ENCODE measurements at regions not wholly inside any gene's neighbourhood (a gene's known extent, or its start where the extent isn't known, plus 50 kb on each side); places are given as distances from the start of the nearest gene placed in this dataset.
A peak's percentile ranks its signal among the peaks of the same experiment; 100 is the strongest.
"Not testable (repeated sequence)": the region's sequence is repeated elsewhere in the genome, so short reads cannot be mapped to it uniquely, and the experiment has no call there.

DNA sequence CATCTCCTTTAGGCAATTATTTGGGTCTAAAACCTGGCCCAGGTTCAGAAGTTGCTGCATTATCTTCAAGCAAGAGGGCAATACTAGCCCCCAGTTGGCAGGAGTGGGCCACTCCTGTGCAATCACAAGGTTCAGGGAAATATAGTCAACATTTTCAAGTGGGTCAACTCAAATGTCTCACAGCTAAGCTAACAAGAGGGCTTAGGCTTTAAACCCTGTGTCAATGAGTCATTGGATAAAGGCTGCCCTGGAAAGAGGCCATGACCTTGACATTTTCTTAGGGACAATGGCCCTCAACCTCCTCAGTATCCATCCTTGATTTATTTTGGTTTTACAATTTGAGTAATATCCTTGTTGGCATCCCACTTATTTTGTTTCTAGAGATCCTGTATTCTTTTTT is 73.5 kb upstream of the DCP1A start:
- Mint-ChIP-seq H3K4me1 (ENCODE audit: unreplicated experiment) (no peaks in the 10 kb centered on the region), H3K36me3 (ENCODE audit: low read depth, unreplicated experiment) (no peaks in the 10 kb centered on the region), H3K27ac (ENCODE audit: unreplicated experiment) (no peak overlapping the region), H3K9me3 (ENCODE audit: unreplicated experiment) (no peaks in the 10 kb centered on the region), H3K4me3 (ENCODE audit: unreplicated experiment) (no peak overlapping the region), H3K27me3 (ENCODE audit: unreplicated experiment) (peaks cover 3% of the 10 kb centered on the region)
- DNase-seq (ENCODE audit: low spot score), result no peak
- TF ChIP-seq, protein P1, sequence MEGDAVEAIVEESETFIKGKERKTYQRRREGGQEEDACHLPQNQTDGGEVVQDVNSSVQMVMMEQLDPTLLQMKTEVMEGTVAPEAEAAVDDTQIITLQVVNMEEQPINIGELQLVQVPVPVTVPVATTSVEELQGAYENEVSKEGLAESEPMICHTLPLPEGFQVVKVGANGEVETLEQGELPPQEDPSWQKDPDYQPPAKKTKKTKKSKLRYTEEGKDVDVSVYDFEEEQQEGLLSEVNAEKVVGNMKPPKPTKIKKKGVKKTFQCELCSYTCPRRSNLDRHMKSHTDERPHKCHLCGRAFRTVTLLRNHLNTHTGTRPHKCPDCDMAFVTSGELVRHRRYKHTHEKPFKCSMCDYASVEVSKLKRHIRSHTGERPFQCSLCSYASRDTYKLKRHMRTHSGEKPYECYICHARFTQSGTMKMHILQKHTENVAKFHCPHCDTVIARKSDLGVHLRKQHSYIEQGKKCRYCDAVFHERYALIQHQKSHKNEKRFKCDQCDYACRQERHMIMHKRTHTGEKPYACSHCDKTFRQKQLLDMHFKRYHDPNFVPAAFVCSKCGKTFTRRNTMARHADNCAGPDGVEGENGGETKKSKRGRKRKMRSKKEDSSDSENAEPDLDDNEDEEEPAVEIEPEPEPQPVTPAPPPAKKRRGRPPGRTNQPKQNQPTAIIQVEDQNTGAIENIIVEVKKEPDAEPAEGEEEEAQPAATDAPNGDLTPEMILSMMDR (IDR thresholded peaks at IDR 0.05; ENCODE audit: unreplicated experiment), result no peak

DNA sequence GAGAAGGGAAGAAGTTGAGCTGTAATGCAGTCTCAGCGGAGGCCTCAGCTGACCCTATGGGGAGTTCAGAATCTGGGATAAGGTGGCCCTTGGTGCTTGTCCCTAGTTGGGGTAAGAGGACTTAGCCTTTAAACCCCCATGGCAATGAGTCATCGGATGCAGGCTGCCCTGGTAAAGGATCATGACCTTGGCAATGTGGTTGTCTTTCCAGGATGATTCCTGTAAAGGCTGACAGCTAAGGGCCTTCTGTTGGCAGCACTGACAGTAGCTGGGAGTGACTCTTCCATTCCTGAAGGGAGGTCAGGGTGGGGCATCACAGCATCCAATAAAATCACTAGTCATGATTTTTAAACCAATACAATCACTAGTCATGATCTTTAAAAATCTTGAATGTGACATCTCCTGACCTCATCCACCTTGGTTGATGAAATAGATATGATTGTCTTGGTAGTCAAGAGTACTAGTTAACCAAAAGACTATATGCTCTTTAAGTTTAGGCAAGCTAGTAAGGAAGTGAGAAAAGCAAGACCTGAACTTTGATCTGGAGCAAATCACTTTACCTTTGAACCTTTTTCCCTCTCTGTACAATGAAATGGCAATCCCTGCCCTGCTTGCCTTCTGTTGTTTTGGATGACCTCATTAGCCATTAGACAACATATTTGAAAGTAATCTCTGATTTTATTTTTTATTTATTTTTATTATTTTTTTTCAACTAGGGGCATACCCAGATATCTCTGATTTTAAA is 71.3 kb upstream of the CACNA1D start:
- no peak overlapping the region for H3K27ac Mint-ChIP-seq (ENCODE audit: unreplicated experiment)
- no peak overlapping the region for H3K4me3 Mint-ChIP-seq (ENCODE audit: unreplicated experiment)
- peaks cover 4% of the 10 kb centered on the region for H3K27me3 Mint-ChIP-seq (ENCODE audit: unreplicated experiment)
- H3K4me1 Mint-ChIP-seq (ENCODE audit: unreplicated experiment), result no peaks in the 10 kb centered on the region
- no peaks in the 10 kb centered on the region for H3K9me3 Mint-ChIP-seq (ENCODE audit: unreplicated experiment)
- H3K36me3 Mint-ChIP-seq (ENCODE audit: low read depth, unreplicated experiment), result no peaks in the 10 kb centered on the region
- no peak for DNase-seq (ENCODE audit: low spot score)
- TF ChIP-seq, protein P1 (IDR thresholded peaks at IDR 0.05; ENCODE audit: unreplicated experiment), result no peak

DNA sequence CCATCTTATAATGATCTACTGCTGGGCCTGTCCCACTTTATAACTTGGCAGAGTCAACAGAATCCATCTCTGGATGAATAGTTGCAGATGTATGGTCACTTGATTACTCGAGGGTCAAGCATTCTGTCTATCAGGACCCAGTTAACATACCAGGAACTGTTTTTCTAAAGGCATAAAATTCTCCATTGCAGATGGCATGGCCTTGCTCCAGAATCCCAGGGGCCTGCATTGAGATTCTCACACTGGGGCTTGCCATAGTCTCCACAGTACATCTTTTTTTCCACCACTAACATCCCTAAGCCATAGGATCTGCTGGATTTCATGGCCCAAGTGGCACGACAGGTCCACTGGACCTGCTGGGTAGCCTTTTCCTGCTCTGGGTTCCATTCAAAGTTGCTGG is 68.5 kb upstream of the CACNA1D start:
- H3K27me3 Mint-ChIP-seq (ENCODE audit: unreplicated experiment), result peaks cover 4% of the 10 kb centered on the region

DNA sequence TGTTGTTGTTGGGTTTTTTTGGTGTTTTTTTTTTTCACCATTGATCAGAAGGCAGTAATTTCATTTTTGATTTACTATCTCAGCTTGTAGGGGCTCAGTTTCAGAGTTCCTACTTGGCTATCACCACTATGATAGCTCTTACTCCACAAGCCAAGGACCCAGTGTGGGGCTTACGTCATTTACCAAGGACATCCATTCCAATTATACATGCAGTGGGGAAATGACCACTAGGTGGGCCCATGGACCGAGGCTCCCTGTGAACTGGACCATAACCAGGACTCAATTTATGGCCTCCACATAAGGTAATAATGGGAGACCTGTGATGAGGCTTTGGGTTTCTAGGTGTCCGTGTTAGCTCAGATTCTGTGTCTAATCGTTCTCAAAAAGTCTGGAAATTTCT is 67.5 kb upstream of the CACNA1D start:
- peaks cover 3% of the 10 kb centered on the region for H3K27me3 Mint-ChIP-seq (ENCODE audit: unreplicated experiment)
- H3K4me3 Mint-ChIP-seq (ENCODE audit: unreplicated experiment), result no peak overlapping the region
- H3K9me3 Mint-ChIP-seq (ENCODE audit: unreplicated experiment), result no peaks in the 10 kb centered on the region
- H3K4me1 Mint-ChIP-seq (ENCODE audit: unreplicated experiment), result no peaks in the 10 kb centered on the region
- peak; percentile 8 for DNase-seq (ENCODE audit: low spot score)
- no peak overlapping the region for H3K27ac Mint-ChIP-seq (ENCODE audit: unreplicated experiment)
- TF ChIP-seq, protein P1 (IDR thresholded peaks at IDR 0.05; ENCODE audit: unreplicated experiment), result peak; percentile 16
- H3K36me3 Mint-ChIP-seq (ENCODE audit: low read depth, unreplicated experiment), result no peaks in the 10 kb centered on the region

More for the DNA sequence above, 68.5 kb upstream of the CACNA1D start:
- no peak for DNase-seq (ENCODE audit: low spot score)
- H3K36me3 Mint-ChIP-seq (ENCODE audit: low read depth, unreplicated experiment), result no peaks in the 10 kb centered on the region
- H3K4me3 Mint-ChIP-seq (ENCODE audit: unreplicated experiment), result no peak overlapping the region
- TF ChIP-seq, protein P1 (IDR thresholded peaks at IDR 0.05; ENCODE audit: unreplicated experiment), result no peak
- H3K27ac Mint-ChIP-seq (ENCODE audit: unreplicated experiment), result no peak overlapping the region
- no peaks in the 10 kb centered on the region for H3K4me1 Mint-ChIP-seq (ENCODE audit: unreplicated experiment)
- H3K9me3 Mint-ChIP-seq (ENCODE audit: unreplicated experiment), result no peaks in the 10 kb centered on the region

DNA sequence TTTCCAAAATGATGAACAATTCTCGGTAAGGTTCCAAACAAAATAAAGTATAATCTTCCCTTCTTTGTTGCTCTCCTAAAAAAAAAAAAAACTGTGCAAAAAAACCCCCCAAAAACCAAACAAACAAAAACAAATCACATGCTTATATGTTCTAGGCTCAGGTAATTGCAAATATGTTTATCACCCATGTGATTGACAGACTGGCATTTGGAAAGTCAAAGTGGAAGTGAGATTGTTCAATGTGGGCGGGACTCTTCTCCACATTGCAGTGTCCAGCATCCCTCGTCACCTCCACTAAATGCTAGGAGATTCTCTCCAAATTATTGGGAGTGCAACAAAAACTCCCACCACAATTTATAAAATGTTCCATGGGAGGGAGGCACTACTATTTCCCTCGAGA is 57.6 kb upstream of the CACNA1D start:
- TF ChIP-seq, protein P1 (IDR thresholded peaks at IDR 0.05; ENCODE audit: unreplicated experiment), result no peak
- DNase-seq (ENCODE audit: low spot score), result no peak
- Mint-ChIP-seq H3K36me3 (ENCODE audit: low read depth, unreplicated experiment) (no peaks in the 10 kb centered on the region), H3K4me1 (ENCODE audit: unreplicated experiment) (no peaks in the 10 kb centered on the region), H3K9me3 (ENCODE audit: unreplicated experiment) (no peaks in the 10 kb centered on the region), H3K27me3 (ENCODE audit: unreplicated experiment) (no peaks in the 10 kb centered on the region), H3K4me3 (ENCODE audit: unreplicated experiment) (no peak overlapping the region), H3K27ac (ENCODE audit: unreplicated experiment) (no peak overlapping the region)

DNA sequence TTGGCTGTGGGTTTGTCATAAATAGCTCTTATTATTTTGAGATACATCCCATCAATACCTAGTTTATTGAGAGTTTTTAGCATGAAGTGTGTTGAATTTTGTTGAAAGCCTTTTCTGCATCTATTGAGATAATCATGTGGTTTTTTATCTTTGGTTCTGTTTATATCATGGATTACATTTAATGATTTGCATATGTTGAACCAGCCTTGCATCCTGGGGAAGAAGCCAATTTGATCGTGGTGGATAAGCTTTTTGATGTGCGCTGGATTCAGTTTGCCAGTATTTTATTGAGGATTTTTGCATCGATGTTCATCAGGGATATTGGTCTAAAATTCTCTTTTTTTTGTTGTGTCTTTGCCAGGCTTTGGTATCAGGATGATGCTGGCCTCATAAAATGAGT is 51.5 kb upstream of the CACNA1D start:
- H3K9me3 Mint-ChIP-seq (ENCODE audit: unreplicated experiment); H3K36me3 Mint-ChIP-seq (ENCODE audit: low read depth, unreplicated experiment); H3K4me1 Mint-ChIP-seq (ENCODE audit: unreplicated experiment); H3K27ac Mint-ChIP-seq (ENCODE audit: unreplicated experiment); H3K27me3 Mint-ChIP-seq (ENCODE audit: unreplicated experiment); DNase-seq (ENCODE audit: low spot score); H3K4me3 Mint-ChIP-seq (ENCODE audit: unreplicated experiment): not testable (repeated sequence)

Data from endothelial cell (in vitro differentiated cells).